Activated CD4-positive, alpha-beta T cell treated with anti-CD3 and anti-CD28 coated beads for 1 hour (primary cell): ENCODE measurements at regions not wholly inside any gene's neighbourhood (a gene's known extent, or its start where the extent isn't known, plus 50 kb on each side); places are given as distances from the start of the nearest gene placed in this dataset.

Source experiments
- DNase-seq: peaks from one replicate; pipeline ENCODE4 v3.0.0-alpha.2; 2020

GRCh38 chr1:239804266-239804665 lies 287.4 kb upstream of the FMN2 start:
- no peak for DNase-seq

GRCh38 chr1:239805042-239805441 lies 286.6 kb upstream of the FMN2 start:
- DNase-seq, result no peak

GRCh38 chr1:239805851-239806772 lies 285.6 kb upstream of the FMN2 start:
- no peak for DNase-seq

- no peak for DNase-seq
Observed at GRCh38 chr1:239806897-239807296, 284.8 kb upstream of the FMN2 start.

GRCh38 chr1:239807361-239807760 lies 284.3 kb upstream of the FMN2 start:
- DNase-seq, result no peak

- no peak for DNase-seq
Observed at GRCh38 chr1:239810061-239810481, 281.6 kb upstream of the FMN2 start.

- no peak for DNase-seq
Observed at GRCh38 chr1:239811211-239811885, 280.3 kb upstream of the FMN2 start.

GRCh38 chr1:239812580-239812979 lies 279.1 kb upstream of the FMN2 start:
- no peak for DNase-seq

- DNase-seq, result no peak
Observed at GRCh38 chr1:239814306-239814881, 277.3 kb upstream of the FMN2 start.

GRCh38 chr1:239815074-239815473 lies 276.6 kb upstream of the FMN2 start:
- no peak for DNase-seq

- DNase-seq, result no peak
Observed at GRCh38 chr1:239816081-239816782, 275.5 kb upstream of the FMN2 start.

- DNase-seq, result no peak
Observed at GRCh38 chr1:239817276-239817675, 274.4 kb upstream of the FMN2 start.

GRCh38 chr1:239817801-239818200 lies 273.9 kb upstream of the FMN2 start:
- no peak for DNase-seq

- DNase-seq, result no peak
Observed at GRCh38 chr1:239819096-239819495, 272.6 kb upstream of the FMN2 start.

GRCh38 chr1:239819756-239820250 lies 271.9 kb upstream of the FMN2 start:
- DNase-seq, result no peak

- DNase-seq, result no peak
Observed at GRCh38 chr1:239823852-239824251, 267.8 kb upstream of the FMN2 start.

- no peak for DNase-seq
Observed at GRCh38 chr1:239826211-239826610, 265.5 kb upstream of the FMN2 start.

- no peak for DNase-seq
Observed at GRCh38 chr1:239826736-239827135, 264.9 kb upstream of the FMN2 start.

GRCh38 chr1:239829535-239829934 lies 262.1 kb upstream of the FMN2 start:
- no peak for DNase-seq

- DNase-seq, result no peak
Observed at GRCh38 chr1:239831577-239832355, 259.9 kb upstream of the FMN2 start.

- DNase-seq, result no peak
Observed at GRCh38 chr1:239833723-239834122, 258.0 kb upstream of the FMN2 start.

- no peak for DNase-seq
Observed at GRCh38 chr1:239835946-239836440, 255.7 kb upstream of the FMN2 start.
